Activated CD4-positive, alpha-beta T cell treated with anti-CD3 and anti-CD28 coated beads, Interleukin-2, amount 10 ng/mL, durations not matched to agents 7 days and 5 days (primary cell): ENCODE measurements at regions not wholly inside any gene's neighbourhood (a gene's known extent, or its start where the extent isn't known, plus 50 kb on each side); places are given as distances from the start of the nearest gene placed in this dataset.

ENCODE experiments used
- CTCF ChIA-PET: fragments of 350-600 bp; sonication (Branson Sonifier 250); formaldehyde crosslinking; loops from one replicate; lab custom pipeline; 2021; ENCODE audit warnings: antibody characterized with exemption; lab: Charles Lee
- POLR2A ChIA-PET: fragments of 350-600 bp; sonication (Branson Sonifier 250); formaldehyde crosslinking; loops from one replicate; lab custom pipeline; 2021; ENCODE audit warnings: antibody characterized with exemption; lab: Charles Lee
- DNase-seq: peaks from one replicate; pipeline ENCODE4 v3.0.0-alpha.2; 2020
- H3K27ac Mint-ChIP-seq: one replicate; pipeline ENCODE4 v1.8.0; 2021; ENCODE audit warnings: mild to moderate bottlenecking, moderate library complexity, mixed read lengths
- H3K27me3 Mint-ChIP-seq: one replicate; pipeline ENCODE4 v1.8.0; 2021; ENCODE audit warnings: mixed read lengths
- H3K36me3 Mint-ChIP-seq: one replicate; pipeline ENCODE4 v1.8.0; 2021; ENCODE audit warnings: low read depth, mixed read lengths
- H3K4me1 Mint-ChIP-seq: one replicate; pipeline ENCODE4 v1.8.0; 2021; ENCODE audit warnings: mixed read lengths
- H3K4me3 Mint-ChIP-seq: one replicate; pipeline ENCODE4 v1.8.0; 2021; ENCODE audit warnings: mild to moderate bottlenecking, moderate library complexity, mixed read lengths
- H3K9me3 Mint-ChIP-seq: one replicate; pipeline ENCODE4 v1.8.0; 2021; ENCODE audit warnings: mixed read lengths

- Mint-ChIP-seq H3K36me3 (no peaks in the 10 kb centered on the region), H3K27ac (no peak overlapping the region)
Observed at GRCh38 chr2:83579507-83579906, 879.6 kb downstream of the SUCLG1 start.

DNA sequence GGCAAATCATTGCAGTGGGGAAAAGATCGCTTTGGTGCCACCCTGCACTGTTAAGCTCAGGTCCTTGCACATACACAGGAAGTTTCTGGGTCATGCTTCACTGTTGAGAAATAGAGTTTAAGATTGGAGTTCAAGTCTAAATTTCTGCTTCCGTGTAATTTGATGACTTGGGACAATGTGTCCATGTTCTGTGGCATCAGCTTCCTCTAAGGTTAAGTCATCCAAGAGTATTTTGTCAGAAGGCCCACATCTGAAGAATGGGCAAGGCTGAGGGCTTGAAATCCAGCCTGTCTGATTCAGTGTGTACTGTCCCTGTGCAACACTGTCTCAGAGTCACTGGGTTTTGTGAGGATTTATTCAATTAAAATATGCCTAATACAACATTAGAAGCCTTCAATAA, 880.7 kb downstream of the SUCLG1 start:
- CTCF ChIA-PET = no interaction called here
- Mint-ChIP-seq H3K4me3 (no peak overlapping the region), H3K27ac (no peak overlapping the region), H3K9me3 (no peaks in the 10 kb centered on the region), H3K4me1 (no peaks in the 10 kb centered on the region), H3K36me3 (no peaks in the 10 kb centered on the region), H3K27me3 (no peaks in the 10 kb centered on the region)
- no peak for DNase-seq
- POLR2A ChIA-PET = no interaction called here

More at GRCh38 chr2:83579507-83579906, 879.6 kb downstream of the SUCLG1 start:
- Mint-ChIP-seq H3K4me3 (no peak overlapping the region), H3K9me3 (no peaks in the 10 kb centered on the region), H3K27me3 (no peaks in the 10 kb centered on the region), H3K4me1 (no peaks in the 10 kb centered on the region)
- no peak for DNase-seq
- ChIA-PET POLR2A (no interaction called here), CTCF (no interaction called here)

DNA sequence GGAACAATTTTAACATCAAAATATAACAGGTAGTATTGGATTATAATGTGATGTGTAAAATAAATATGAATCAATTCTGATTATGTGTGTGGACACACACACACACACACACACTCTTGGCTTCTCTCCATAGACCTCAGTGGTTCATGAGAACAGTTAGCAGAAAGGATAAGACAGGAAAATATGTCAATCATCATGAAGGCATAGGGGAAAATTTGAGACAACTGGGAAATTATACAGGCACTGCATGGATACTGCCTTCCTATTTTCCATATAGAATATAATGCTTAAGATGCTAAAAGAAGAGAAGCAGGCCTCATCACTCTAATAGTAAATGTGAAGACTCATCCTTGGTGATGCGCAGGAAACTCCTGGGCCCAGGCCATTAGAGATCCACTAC, 884.5 kb downstream of the SUCLG1 start:
- no peaks in the 10 kb centered on the region for H3K27me3 Mint-ChIP-seq
- POLR2A ChIA-PET = no interaction called here
- no peaks in the 10 kb centered on the region for H3K9me3 Mint-ChIP-seq
- H3K4me1 Mint-ChIP-seq = no peaks in the 10 kb centered on the region
- no peak overlapping the region for H3K27ac Mint-ChIP-seq
- no peaks in the 10 kb centered on the region for H3K36me3 Mint-ChIP-seq
- H3K4me3 Mint-ChIP-seq = no peak overlapping the region
- CTCF ChIA-PET = no interaction called here
- no peak for DNase-seq

DNA sequence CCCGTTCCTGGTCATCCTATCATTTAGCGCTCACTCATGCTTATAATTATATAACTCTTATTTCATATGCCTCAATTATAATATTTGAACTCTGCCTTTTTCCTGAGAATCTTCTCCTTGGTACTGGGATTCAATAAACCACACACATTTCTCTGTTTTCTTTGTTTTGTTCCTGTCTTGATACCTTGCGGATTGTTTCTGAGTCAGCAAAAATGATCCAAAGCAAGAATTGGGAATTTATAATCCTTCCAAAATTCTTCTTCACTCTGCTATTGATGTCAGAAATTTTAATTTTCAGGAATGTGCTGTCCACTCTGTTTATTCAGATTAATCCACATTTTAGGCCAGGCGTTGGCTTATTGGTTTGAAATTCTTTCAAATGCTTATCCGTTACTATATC, 886.0 kb downstream of the SUCLG1 start:
- Mint-ChIP-seq H3K4me3 (no peak overlapping the region), H3K27ac (no peak overlapping the region), H3K36me3 (no peaks in the 10 kb centered on the region), H3K4me1 (no peaks in the 10 kb centered on the region), H3K27me3 (no peaks in the 10 kb centered on the region), H3K9me3 (no peaks in the 10 kb centered on the region)
- ChIA-PET CTCF (no interaction called here), POLR2A (no interaction called here)
- no peak for DNase-seq

DNA sequence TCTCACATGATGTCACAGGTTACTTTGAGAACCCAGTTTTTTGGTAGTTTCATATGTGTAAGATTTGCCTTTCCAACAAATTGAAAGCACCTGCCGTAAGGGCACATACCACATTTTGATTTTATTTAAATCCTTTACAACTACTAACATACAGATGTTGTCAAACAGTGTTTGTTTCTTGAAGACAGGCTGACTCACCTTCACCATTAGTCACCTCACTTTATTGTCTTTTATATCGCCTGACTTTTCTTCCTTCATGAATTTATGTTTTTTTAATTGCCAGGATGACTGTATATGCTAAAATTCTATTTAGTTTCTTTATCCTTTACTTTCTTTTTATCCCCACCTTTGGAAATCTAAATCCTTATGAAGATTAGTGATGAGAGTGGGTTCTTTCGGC, 886.7 kb downstream of the SUCLG1 start:
- Mint-ChIP-seq H3K27ac (no peak overlapping the region), H3K4me1 (no peaks in the 10 kb centered on the region), H3K9me3 (no peaks in the 10 kb centered on the region), H3K36me3 (no peaks in the 10 kb centered on the region), H3K4me3 (no peak overlapping the region), H3K27me3 (no peaks in the 10 kb centered on the region)
- no peak for DNase-seq
- POLR2A ChIA-PET = no interaction called here
- CTCF ChIA-PET = no interaction called here

GRCh38 chr2:83567551-83567950, 891.5 kb downstream of the SUCLG1 start:
- H3K4me1 Mint-ChIP-seq = no peaks in the 10 kb centered on the region
- ChIA-PET POLR2A (no interaction called here), CTCF (no interaction called here)
- H3K9me3 Mint-ChIP-seq = no peaks in the 10 kb centered on the region
- no peaks in the 10 kb centered on the region for H3K36me3 Mint-ChIP-seq
- no peak for DNase-seq
- H3K27ac Mint-ChIP-seq = no peak overlapping the region
- H3K4me3 Mint-ChIP-seq = no peak overlapping the region
- H3K27me3 Mint-ChIP-seq = no peaks in the 10 kb centered on the region

- no peak overlapping the region for H3K4me3 Mint-ChIP-seq
- POLR2A ChIA-PET = no interaction called here
- CTCF ChIA-PET = no interaction called here
- no peaks in the 10 kb centered on the region for H3K36me3 Mint-ChIP-seq
- no peak overlapping the region for H3K27ac Mint-ChIP-seq
- DNase-seq = no peak
- no peaks in the 10 kb centered on the region for H3K4me1 Mint-ChIP-seq
- no peaks in the 10 kb centered on the region for H3K27me3 Mint-ChIP-seq
- H3K9me3 Mint-ChIP-seq = no peaks in the 10 kb centered on the region
Observed at GRCh38 chr2:83565626-83566025, 893.5 kb downstream of the SUCLG1 start.

GRCh38 chr2:83565181-83565580, 893.9 kb downstream of the SUCLG1 start:
- H3K27me3 Mint-ChIP-seq = no peaks in the 10 kb centered on the region
- CTCF ChIA-PET = no interaction called here
- POLR2A ChIA-PET = no interaction called here
- no peak overlapping the region for H3K27ac Mint-ChIP-seq
- no peaks in the 10 kb centered on the region for H3K36me3 Mint-ChIP-seq
- H3K9me3 Mint-ChIP-seq = no peaks in the 10 kb centered on the region
- H3K4me3 Mint-ChIP-seq = no peak overlapping the region
- no peaks in the 10 kb centered on the region for H3K4me1 Mint-ChIP-seq
- no peak for DNase-seq

DNA sequence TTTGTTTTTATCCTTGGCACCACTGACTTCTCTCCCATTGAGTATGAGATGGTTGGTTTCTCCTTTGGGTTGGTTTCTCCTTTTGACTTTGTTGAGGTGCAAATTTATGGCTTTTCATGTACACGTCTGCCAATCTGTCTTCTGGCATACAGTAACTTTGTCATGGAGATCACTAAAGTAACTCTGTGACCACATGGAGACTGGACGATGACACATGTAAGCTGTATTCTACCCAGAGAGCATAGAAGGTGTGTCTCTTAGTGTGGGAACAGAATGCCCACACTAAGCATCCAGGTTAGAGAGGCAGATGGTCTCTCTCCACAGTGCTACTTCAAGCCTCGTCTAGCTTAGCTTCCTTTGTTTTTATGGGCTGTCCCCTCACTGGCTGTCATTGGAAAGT, 897.5 kb downstream of the SUCLG1 start:
- no peak overlapping the region for H3K27ac Mint-ChIP-seq
- no peak for DNase-seq
- H3K4me3 Mint-ChIP-seq = no peak overlapping the region
- ChIA-PET POLR2A (no interaction called here), CTCF (no interaction called here)
- H3K27me3 Mint-ChIP-seq = no peaks in the 10 kb centered on the region
- no peaks in the 10 kb centered on the region for H3K4me1 Mint-ChIP-seq
- no peaks in the 10 kb centered on the region for H3K9me3 Mint-ChIP-seq
- no peaks in the 10 kb centered on the region for H3K36me3 Mint-ChIP-seq

GRCh38 chr2:83536556-83536955, 922.5 kb downstream of the SUCLG1 start:
- Mint-ChIP-seq H3K27me3 (no peaks in the 10 kb centered on the region), H3K36me3 (no peaks in the 10 kb centered on the region), H3K9me3 (no peaks in the 10 kb centered on the region), H3K4me3 (no peak overlapping the region), H3K27ac (no peak overlapping the region), H3K4me1 (no peaks in the 10 kb centered on the region)
- POLR2A ChIA-PET = no interaction called here
- CTCF ChIA-PET = no interaction called here
- DNase-seq = no peak

DNA sequence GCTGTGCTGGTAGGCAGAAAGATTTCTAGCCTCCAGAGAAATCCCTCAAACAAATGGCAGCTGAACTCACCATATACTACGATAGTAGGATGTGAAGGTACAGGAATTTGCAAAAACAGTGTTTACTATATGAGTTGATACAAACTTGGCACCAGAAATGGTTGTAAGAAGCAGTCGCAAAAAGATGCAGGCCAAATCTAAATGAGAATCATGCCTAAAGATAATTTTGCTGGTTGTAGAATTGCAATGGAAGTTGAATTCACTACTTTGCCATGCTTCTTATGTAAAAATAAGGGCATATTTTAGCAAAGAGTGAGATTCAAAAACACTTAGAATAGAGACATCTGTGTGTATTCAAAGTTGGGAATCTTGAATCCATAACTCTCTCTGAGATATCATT, 924.7 kb downstream of the SUCLG1 start:
- no peak overlapping the region for H3K4me3 Mint-ChIP-seq
- no peaks in the 10 kb centered on the region for H3K27me3 Mint-ChIP-seq
- no peaks in the 10 kb centered on the region for H3K9me3 Mint-ChIP-seq
- no peaks in the 10 kb centered on the region for H3K36me3 Mint-ChIP-seq
- ChIA-PET CTCF (no interaction called here), POLR2A (no interaction called here)
- no peak for DNase-seq
- H3K27ac Mint-ChIP-seq = no peak overlapping the region
- H3K4me1 Mint-ChIP-seq = no peaks in the 10 kb centered on the region

DNA sequence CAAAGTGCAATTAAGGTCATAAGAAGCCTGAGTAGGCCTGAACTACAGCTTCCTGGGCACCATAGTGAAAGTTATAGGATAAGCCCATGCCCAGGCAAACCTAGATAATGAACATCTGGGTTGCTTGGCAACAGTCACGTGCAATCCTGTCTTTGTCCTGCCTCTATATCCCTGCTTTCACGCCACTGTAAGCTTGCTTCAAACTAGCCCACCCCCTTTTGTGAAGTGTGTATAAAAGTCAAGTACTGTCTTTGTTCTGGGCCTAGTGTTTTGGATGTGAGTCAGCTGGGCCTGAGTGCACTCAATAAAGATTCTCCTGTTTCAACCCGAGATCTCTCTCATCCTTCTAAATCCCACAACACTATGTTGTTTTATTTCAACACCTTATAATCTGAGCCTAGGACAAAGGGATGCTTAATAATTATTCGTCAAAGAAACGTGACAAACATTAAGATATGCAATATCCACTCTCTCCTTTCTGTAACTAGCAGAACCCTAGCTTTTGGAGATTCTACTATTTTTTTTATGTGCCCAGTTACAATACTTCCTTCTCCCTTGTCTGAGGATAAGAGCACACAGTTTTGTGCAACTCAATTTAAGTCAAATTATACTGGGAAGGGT, 927.8 kb downstream of the SUCLG1 start:
- Mint-ChIP-seq H3K4me3 (no peak overlapping the region), H3K4me1 (no peaks in the 10 kb centered on the region), H3K36me3 (no peaks in the 10 kb centered on the region), H3K27me3 (no peaks in the 10 kb centered on the region), H3K27ac (no peak overlapping the region), H3K9me3 (peaks cover 3% of the 10 kb centered on the region)
- no peak for DNase-seq
- POLR2A ChIA-PET = no interaction called here
- CTCF ChIA-PET = no interaction called here

GRCh38 chr2:83528767-83529166, 930.3 kb downstream of the SUCLG1 start:
- Mint-ChIP-seq H3K4me1 (no peaks in the 10 kb centered on the region), H3K27me3 (no peaks in the 10 kb centered on the region), H3K9me3 (peaks cover 5% of the 10 kb centered on the region), H3K36me3 (no peaks in the 10 kb centered on the region), H3K27ac (no peak overlapping the region), H3K4me3 (no peak overlapping the region)
- no peak for DNase-seq
- CTCF ChIA-PET = no interaction called here
- POLR2A ChIA-PET = no interaction called here

- Mint-ChIP-seq H3K27ac (no peak overlapping the region), H3K4me3 (no peak overlapping the region), H3K27me3 (no peaks in the 10 kb centered on the region), H3K9me3 (peaks cover 9% of the 10 kb centered on the region), H3K4me1 (no peaks in the 10 kb centered on the region), H3K36me3 (no peaks in the 10 kb centered on the region)
- DNase-seq = no peak
- ChIA-PET POLR2A (no interaction called here), CTCF (no interaction called here)
Observed at GRCh38 chr2:83522891-83523493, 936.1 kb downstream of the SUCLG1 start.
